ENCODE measurements at regions not wholly inside any gene's neighbourhood (a gene's known extent, or its start where the extent isn't known, plus 50 kb on each side); places are given as distances from the start of the nearest gene placed in this dataset.
"Not testable (repeated sequence)": the region's sequence is repeated elsewhere in the genome, so short reads cannot be mapped to it uniquely, and the experiment has no call there.

- no peak for DNase-seq
Measured at GRCh38 chr5:109992264-109992915, 302.7 kb downstream of the MAN2A1 start.

- DNase-seq = no peak
Measured at GRCh38 chr5:109994135-109994534, 304.4 kb downstream of the MAN2A1 start.

- no peak for DNase-seq
Measured at GRCh38 chr5:109996246-109996645, 306.5 kb downstream of the MAN2A1 start.

- no peak for DNase-seq
Measured at GRCh38 chr5:109997161-109997560, 307.4 kb downstream of the MAN2A1 start.

GRCh38 chr5:109998208-109998607 is 308.5 kb downstream of the MAN2A1 start:
- DNase-seq = no peak

- DNase-seq = no peak
Measured at GRCh38 chr5:109998726-109999125, 309.0 kb downstream of the MAN2A1 start.

GRCh38 chr5:110001648-110002047 is 311.9 kb downstream of the MAN2A1 start:
- no peak for DNase-seq

GRCh38 chr5:110002652-110003051 is 312.9 kb downstream of the MAN2A1 start:
- no peak for DNase-seq

GRCh38 chr5:110005907-110006562 is 316.3 kb downstream of the MAN2A1 start:
- DNase-seq = not testable (repeated sequence)

- DNase-seq = no peak
Measured at GRCh38 chr5:110007101-110007500, 317.4 kb downstream of the MAN2A1 start.

- DNase-seq = no peak
Measured at GRCh38 chr5:110008131-110008530, 318.4 kb downstream of the MAN2A1 start.

GRCh38 chr5:110012145-110012544 is 322.4 kb downstream of the MAN2A1 start:
- no peak for DNase-seq

GRCh38 chr5:110013017-110013416 is 323.3 kb downstream of the MAN2A1 start:
- no peak for DNase-seq

- no peak for DNase-seq
Measured at GRCh38 chr5:110017854-110018253, 328.1 kb downstream of the MAN2A1 start.

GRCh38 chr5:110018509-110018908 is 328.8 kb downstream of the MAN2A1 start:
- DNase-seq = no peak

- no peak for DNase-seq
Measured at GRCh38 chr5:110019119-110019518, 329.4 kb downstream of the MAN2A1 start.

- DNase-seq = no peak
Measured at GRCh38 chr5:110019780-110020179, 330.1 kb downstream of the MAN2A1 start.

- no peak for DNase-seq
Measured at GRCh38 chr5:110021251-110021650, 331.5 kb downstream of the MAN2A1 start.

- no peak for DNase-seq
Measured at GRCh38 chr5:110025160-110025559, 335.4 kb downstream of the MAN2A1 start.

GRCh38 chr5:110027527-110028322 is 338.0 kb downstream of the MAN2A1 start:
- DNase-seq = no peak

GRCh38 chr5:110031402-110032140 is 341.8 kb downstream of the MAN2A1 start:
- DNase-seq = peak; percentile 6

- DNase-seq = no peak
Measured at GRCh38 chr5:110032376-110032775, 342.6 kb downstream of the MAN2A1 start.

GRCh38 chr5:110034056-110034600 is 344.4 kb downstream of the MAN2A1 start:
- DNase-seq = no peak
